ENCODE measurements at regions not wholly inside any gene's neighbourhood (a gene's known extent, or its start where the extent isn't known, plus 50 kb on each side); places are given as distances from the start of the nearest gene placed in this dataset.
"Not testable (repeated sequence)": the region's sequence is repeated elsewhere in the genome, so short reads cannot be mapped to it uniquely, and the experiment has no call there.

- CTCF ChIA-PET, result no interaction called here
- H3K27ac Mint-ChIP-seq, result no peak overlapping the region
- peaks cover 3% of the 10 kb centered on the region for H3K27me3 Mint-ChIP-seq
- no peaks in the 10 kb centered on the region for H3K4me1 Mint-ChIP-seq
- ATAC-seq (no peak), DNase-seq (no peak)
- no peak overlapping the region for H3K4me3 Mint-ChIP-seq
- H3K9me3 Mint-ChIP-seq (ENCODE audit: low read depth), result no peaks in the 10 kb centered on the region
- H3K36me3 Mint-ChIP-seq, result no peaks in the 10 kb centered on the region
These were observed 298.8 kb downstream of the MEX3B start for GRCh38 chr15:81747026-81747425.

DNA sequence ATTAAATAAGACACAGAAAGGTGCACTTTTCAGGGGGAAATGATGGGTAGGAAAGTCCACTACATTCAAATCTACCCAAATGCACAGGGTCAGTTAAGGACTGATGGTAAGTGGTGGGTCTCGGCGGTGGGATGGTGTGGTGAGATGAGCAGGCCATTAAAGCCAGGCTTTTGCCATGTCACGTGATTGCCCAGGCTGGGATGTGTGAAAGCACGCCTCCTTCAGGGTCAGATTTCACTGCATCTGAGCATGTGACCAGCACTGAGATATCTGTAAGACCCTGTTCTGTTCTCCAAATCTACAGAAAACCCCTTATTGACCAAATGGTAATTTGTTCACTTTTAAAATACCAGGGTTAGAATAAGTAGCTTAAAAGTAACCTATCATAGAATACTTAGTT lies 301.5 kb downstream of the MEX3B start:
- CTCF ChIA-PET, result no interaction called here
- Mint-ChIP-seq H3K27me3 (peaks cover 3% of the 10 kb centered on the region), H3K27ac (no peak overlapping the region), H3K4me1 (no peaks in the 10 kb centered on the region), H3K36me3 (no peaks in the 10 kb centered on the region), H3K4me3 (no peak overlapping the region), H3K9me3 (ENCODE audit: low read depth) (no peaks in the 10 kb centered on the region)
- ATAC-seq (no peak), DNase-seq (no peak)

GRCh38 chr15:81740416-81740815 lies 305.4 kb downstream of the MEX3B start:
- DNase-seq (no peak), ATAC-seq (no peak)
- CTCF ChIA-PET, result no interaction called here
- Mint-ChIP-seq H3K27ac (no peak overlapping the region), H3K4me3 (no peak overlapping the region), H3K27me3 (peaks cover 3% of the 10 kb centered on the region), H3K9me3 (ENCODE audit: low read depth) (no peaks in the 10 kb centered on the region), H3K36me3 (no peaks in the 10 kb centered on the region), H3K4me1 (no peaks in the 10 kb centered on the region)

DNA sequence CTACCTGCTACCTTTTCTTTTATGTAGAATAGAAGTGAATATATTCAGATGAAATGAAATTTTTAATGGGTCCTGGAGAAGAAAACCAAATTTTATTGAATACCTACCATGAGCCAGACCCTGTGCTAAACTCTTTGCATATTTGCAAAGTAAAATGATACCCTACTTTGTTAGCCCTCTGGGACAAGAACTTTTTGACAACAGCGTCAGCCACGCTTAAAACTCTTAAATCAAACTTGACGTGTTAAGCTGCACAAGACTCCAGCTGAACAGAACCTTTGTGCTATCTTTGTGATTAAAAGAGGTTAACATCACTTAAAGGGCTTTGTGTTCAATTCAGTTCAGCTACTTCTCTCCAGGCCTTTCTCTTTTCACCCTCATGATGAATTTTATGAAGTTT lies 316.5 kb downstream of the MEX3B start:
- ATAC-seq (no peak), DNase-seq (no peak)
- H3K9me3 Mint-ChIP-seq (ENCODE audit: low read depth), result peaks cover 5% of the 10 kb centered on the region
- no peak overlapping the region for H3K4me3 Mint-ChIP-seq
- CTCF ChIA-PET, result no interaction called here
- H3K36me3 Mint-ChIP-seq, result no peaks in the 10 kb centered on the region
- no peaks in the 10 kb centered on the region for H3K4me1 Mint-ChIP-seq
- H3K27ac Mint-ChIP-seq, result no peak overlapping the region
- no peaks in the 10 kb centered on the region for H3K27me3 Mint-ChIP-seq

DNA sequence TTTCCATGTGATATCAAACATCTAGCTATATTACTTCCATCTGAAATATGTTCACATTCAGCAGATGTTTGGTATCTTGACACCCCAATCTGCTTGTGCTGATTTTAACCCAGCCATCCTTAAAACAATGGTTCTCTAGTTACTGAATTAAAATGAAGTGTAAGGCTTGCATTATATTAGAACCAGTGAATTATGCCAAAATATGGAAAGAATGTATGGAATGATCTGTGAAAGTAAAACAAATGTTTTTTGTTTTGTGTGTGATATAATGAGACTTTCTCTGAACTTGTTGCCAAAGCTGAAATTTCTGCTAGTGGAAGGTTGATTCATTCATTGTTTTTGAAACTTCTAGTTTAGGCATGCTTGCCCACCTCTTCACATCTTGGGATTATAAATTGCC lies 317.1 kb downstream of the MEX3B start:
- Mint-ChIP-seq H3K27ac (no peak overlapping the region), H3K9me3 (ENCODE audit: low read depth) (peaks cover 5% of the 10 kb centered on the region), H3K4me1 (no peaks in the 10 kb centered on the region), H3K27me3 (no peaks in the 10 kb centered on the region), H3K4me3 (no peak overlapping the region), H3K36me3 (no peaks in the 10 kb centered on the region)
- no peak for DNase-seq
- ATAC-seq, result no peak
- CTCF ChIA-PET, result no interaction called here

GRCh38 chr15:81725590-81725989 lies 320.2 kb downstream of the MEX3B start:
- Mint-ChIP-seq H3K9me3 (ENCODE audit: low read depth) (peaks cover 5% of the 10 kb centered on the region), H3K4me1 (no peaks in the 10 kb centered on the region), H3K27me3 (no peaks in the 10 kb centered on the region), H3K4me3 (no peak overlapping the region), H3K27ac (no peak overlapping the region), H3K36me3 (no peaks in the 10 kb centered on the region)
- CTCF ChIA-PET, result no interaction called here
- ATAC-seq, result no peak
- DNase-seq, result no peak

GRCh38 chr15:81724536-81724935 lies 321.3 kb downstream of the MEX3B start:
- peaks cover 3% of the 10 kb centered on the region for H3K9me3 Mint-ChIP-seq (ENCODE audit: low read depth)
- DNase-seq (no peak), ATAC-seq (no peak)
- no peaks in the 10 kb centered on the region for H3K4me1 Mint-ChIP-seq
- no peaks in the 10 kb centered on the region for H3K36me3 Mint-ChIP-seq
- H3K27me3 Mint-ChIP-seq, result no peaks in the 10 kb centered on the region
- CTCF ChIA-PET, result no interaction called here
- H3K4me3 Mint-ChIP-seq, result no peak overlapping the region
- no peak overlapping the region for H3K27ac Mint-ChIP-seq

- Mint-ChIP-seq H3K4me1 (no peaks in the 10 kb centered on the region), H3K9me3 (ENCODE audit: low read depth) (peaks cover 2% of the 10 kb centered on the region), H3K27me3 (no peaks in the 10 kb centered on the region), H3K36me3 (no peaks in the 10 kb centered on the region), H3K27ac (no peak overlapping the region), H3K4me3 (no peak overlapping the region)
- DNase-seq, result no peak
- CTCF ChIA-PET, result no interaction called here
- ATAC-seq, result no peak
These were observed 322.1 kb downstream of the MEX3B start for GRCh38 chr15:81723701-81724100.

GRCh38 chr15:81723113-81723651 lies 322.6 kb downstream of the MEX3B start:
- no peak for DNase-seq
- CTCF ChIA-PET, result no interaction called here
- no peak for ATAC-seq

GRCh38 chr15:81716468-81716867 lies 329.4 kb downstream of the MEX3B start:
- DNase-seq; CTCF ChIA-PET; H3K27me3 Mint-ChIP-seq; H3K27ac Mint-ChIP-seq; H3K4me3 Mint-ChIP-seq; H3K36me3 Mint-ChIP-seq; H3K4me1 Mint-ChIP-seq; H3K9me3 Mint-ChIP-seq (ENCODE audit: low read depth); ATAC-seq: not testable (repeated sequence)

More at GRCh38 chr15:81723113-81723651, 322.6 kb downstream of the MEX3B start:
- Mint-ChIP-seq H3K4me3 (no peak overlapping the region), H3K4me1 (no peaks in the 10 kb centered on the region), H3K9me3 (ENCODE audit: low read depth) (peaks cover 2% of the 10 kb centered on the region), H3K27ac (no peak overlapping the region), H3K36me3 (no peaks in the 10 kb centered on the region), H3K27me3 (no peaks in the 10 kb centered on the region)

DNA sequence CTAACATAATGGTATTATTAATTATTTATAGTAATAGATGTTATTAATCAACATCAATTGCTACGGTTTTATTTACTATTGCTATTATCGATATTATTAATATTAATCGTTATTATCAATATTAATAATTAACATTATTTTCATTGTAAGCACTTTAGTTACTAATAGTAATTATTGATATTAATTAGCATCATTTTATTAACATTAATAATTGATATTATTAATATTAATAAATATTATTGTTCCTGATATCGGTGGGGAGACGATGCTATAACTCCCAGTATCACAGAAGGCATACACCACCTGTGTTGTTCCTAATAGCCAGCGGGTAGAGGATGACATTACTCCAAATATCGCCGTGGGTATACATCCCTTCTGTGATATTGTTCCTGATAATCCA lies 335.5 kb downstream of the MEX3B start:
- CTCF ChIA-PET, result no interaction called here
- Mint-ChIP-seq H3K27me3 (no peaks in the 10 kb centered on the region), H3K36me3 (no peaks in the 10 kb centered on the region), H3K27ac (no peak overlapping the region), H3K4me1 (no peaks in the 10 kb centered on the region), H3K9me3 (ENCODE audit: low read depth) (no peaks in the 10 kb centered on the region), H3K4me3 (no peak overlapping the region)
- DNase-seq (no peak), ATAC-seq (no peak)

GRCh38 chr15:81706816-81707346 lies 332.9 kb upstream of the TMC3 start:
- CTCF ChIA-PET; H3K4me1 Mint-ChIP-seq; H3K27ac Mint-ChIP-seq; ATAC-seq; H3K27me3 Mint-ChIP-seq; H3K9me3 Mint-ChIP-seq (ENCODE audit: low read depth); DNase-seq; H3K4me3 Mint-ChIP-seq; H3K36me3 Mint-ChIP-seq: not testable (repeated sequence)

- H3K36me3 Mint-ChIP-seq; CTCF ChIA-PET; H3K27ac Mint-ChIP-seq; H3K9me3 Mint-ChIP-seq (ENCODE audit: low read depth); H3K4me1 Mint-ChIP-seq; H3K27me3 Mint-ChIP-seq; ATAC-seq; DNase-seq; H3K4me3 Mint-ChIP-seq: not testable (repeated sequence)
These were observed 331.7 kb upstream of the TMC3 start for GRCh38 chr15:81705727-81706126.

DNA sequence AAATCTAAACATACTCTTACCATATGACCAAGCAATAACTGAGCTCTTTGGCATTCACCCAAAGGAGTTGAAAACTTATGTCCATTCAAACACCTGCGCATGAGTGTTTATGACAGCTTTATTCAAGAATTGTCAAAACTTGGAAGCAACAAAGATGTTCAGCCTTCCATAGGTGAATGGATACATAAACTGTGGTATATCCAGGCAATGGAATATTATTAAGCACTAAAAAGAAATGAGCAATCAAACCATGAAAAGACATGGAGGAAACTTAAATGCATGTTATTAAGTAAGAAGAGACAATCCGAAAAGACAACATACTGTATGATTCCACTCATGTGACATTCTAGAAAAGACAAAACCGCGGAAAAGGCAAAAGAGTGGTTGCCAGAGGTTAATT lies 312.0 kb upstream of the TMC3 start:
- peaks cover 3% of the 10 kb centered on the region for H3K9me3 Mint-ChIP-seq (ENCODE audit: low read depth)
- H3K4me3 Mint-ChIP-seq, result no peak overlapping the region
- H3K27ac Mint-ChIP-seq, result no peak overlapping the region
- CTCF ChIA-PET, result no interaction called here
- DNase-seq, result no peak
- H3K4me1 Mint-ChIP-seq, result no peaks in the 10 kb centered on the region
- H3K36me3 Mint-ChIP-seq, result no peaks in the 10 kb centered on the region
- H3K27me3 Mint-ChIP-seq, result no peaks in the 10 kb centered on the region
- ATAC-seq, result no peak

DNA sequence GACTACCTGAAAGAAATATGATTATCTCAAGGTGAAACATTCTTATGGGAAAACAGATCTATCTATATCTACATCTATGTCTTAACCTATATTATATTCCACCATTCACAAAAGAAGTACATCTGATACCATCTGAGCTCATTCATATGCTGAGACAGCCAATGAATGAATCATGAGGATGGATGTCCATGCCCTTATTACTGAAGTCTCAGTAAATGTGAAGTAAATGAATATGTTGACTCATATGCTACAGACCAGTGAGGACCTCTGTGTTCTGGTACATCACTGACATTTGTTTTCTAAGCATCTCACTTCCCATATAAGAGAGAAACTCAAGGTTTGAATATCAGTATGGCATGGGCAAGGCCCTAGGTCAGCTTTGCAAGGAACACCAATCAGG lies 311.2 kb upstream of the TMC3 start:
- Mint-ChIP-seq H3K27ac (no peak overlapping the region), H3K27me3 (no peaks in the 10 kb centered on the region), H3K4me1 (no peaks in the 10 kb centered on the region), H3K36me3 (no peaks in the 10 kb centered on the region), H3K9me3 (ENCODE audit: low read depth) (peaks cover 3% of the 10 kb centered on the region), H3K4me3 (no peak overlapping the region)
- CTCF ChIA-PET, result no interaction called here
- DNase-seq, result no peak
- no peak for ATAC-seq

Measured in activated CD8-positive, alpha-beta memory T cell treated with anti-CD3 and anti-CD28 coated beads, Interleukin-2, amount 10 ng/mL, durations not matched to agents 7 days and 5 days (primary cell).